ENCODE measurements at regions not wholly inside any gene's neighbourhood (a gene's known extent, or its start where the extent isn't known, plus 50 kb on each side); places are given as distances from the start of the nearest gene placed in this dataset.

- TF ChIP-seq CTCF (IDR thresholded peaks at IDR 0.05) (no peak), ZFX (IDR thresholded peaks at IDR 0.05; ENCODE audit: borderline replicate concordance) (no peak)
- H3K27ac ChIP-seq: no peak overlapping the region
Observed at GRCh38 chr4:99714179-99714578, 56.6 kb upstream of the C4orf54 start.

- H3K27ac ChIP-seq: no peak overlapping the region
- TF ChIP-seq ZFX (IDR thresholded peaks at IDR 0.05; ENCODE audit: borderline replicate concordance): no peak
- TF ChIP-seq CTCF (IDR thresholded peaks at IDR 0.05): no peak
Observed at GRCh38 chr4:99712530-99712929, 54.9 kb upstream of the C4orf54 start.

- H3K27ac ChIP-seq: no peak overlapping the region
- TF ChIP-seq CTCF (IDR thresholded peaks at IDR 0.05) (no peak), ZFX (IDR thresholded peaks at IDR 0.05; ENCODE audit: borderline replicate concordance) (no peak)
Observed at GRCh38 chr4:99712099-99712498, 54.5 kb upstream of the C4orf54 start.

- TF ChIP-seq CTCF (IDR thresholded peaks at IDR 0.05) (no peak), ZFX (IDR thresholded peaks at IDR 0.05; ENCODE audit: borderline replicate concordance) (no peak)
- no peak overlapping the region for H3K27ac ChIP-seq
Observed at GRCh38 chr4:99711657-99712056, 54.0 kb upstream of the C4orf54 start.

- no peak for TF ChIP-seq CTCF (IDR thresholded peaks at IDR 0.05)
- TF ChIP-seq ZFX (IDR thresholded peaks at IDR 0.05; ENCODE audit: borderline replicate concordance): no peak
- no peak overlapping the region for H3K27ac ChIP-seq
Observed at GRCh38 chr4:99710681-99711345, 53.2 kb upstream of the C4orf54 start.

- TF ChIP-seq ZFX (IDR thresholded peaks at IDR 0.05; ENCODE audit: borderline replicate concordance): no peak
- no peak overlapping the region for H3K27ac ChIP-seq
Observed at GRCh38 chr4:99710020-99710419, 52.4 kb upstream of the C4orf54 start.

GRCh38 chr4:99708551-99708950, 50.9 kb upstream of the C4orf54 start:
- H3K27ac ChIP-seq: no peak overlapping the region
- TF ChIP-seq CTCF (IDR thresholded peaks at IDR 0.05): no peak
- no peak for TF ChIP-seq ZFX (IDR thresholded peaks at IDR 0.05; ENCODE audit: borderline replicate concordance)

Measured in 22Rv1 (cell line).